ENCODE measurements at regions not wholly inside any gene's neighbourhood (a gene's known extent, or its start where the extent isn't known, plus 50 kb on each side); places are given as distances from the start of the nearest gene placed in this dataset.

- Mint-ChIP-seq H3K36me3 (ENCODE audit: low read depth) (no peaks in the 10 kb centered on the region), H3K27ac (ENCODE audit: unreplicated experiment) (no peak overlapping the region), H3K9me3 (ENCODE audit: low read depth) (peaks cover 3% of the 10 kb centered on the region), H3K27me3 (ENCODE audit: low read depth) (no peaks in the 10 kb centered on the region), H3K4me1 (ENCODE audit: low read depth) (no peaks in the 10 kb centered on the region), H3K4me3 (ENCODE audit: unreplicated experiment) (no peak overlapping the region)
- DNase-seq (ENCODE audit: low spot score), result no peak
- no peak for TF ChIP-seq CTCF (IDR thresholded peaks at IDR 0.05)
These were observed 225.9 kb upstream of the CASK start for GRCh38 chrX:42149281-42149680.

GRCh38 chrX:42143866-42144592, 220.7 kb upstream of the CASK start:
- H3K4me3 Mint-ChIP-seq (ENCODE audit: unreplicated experiment), result no peak overlapping the region
- H3K9me3 Mint-ChIP-seq (ENCODE audit: low read depth), result peaks cover 19% of the 10 kb centered on the region
- DNase-seq (ENCODE audit: low spot score), result no peak
- TF ChIP-seq CTCF (IDR thresholded peaks at IDR 0.05), result no peak
- peaks cover 3% of the 10 kb centered on the region for H3K36me3 Mint-ChIP-seq (ENCODE audit: low read depth)
- no peaks in the 10 kb centered on the region for H3K27me3 Mint-ChIP-seq (ENCODE audit: low read depth)
- H3K4me1 Mint-ChIP-seq (ENCODE audit: low read depth), result peaks cover 5% of the 10 kb centered on the region
- H3K27ac Mint-ChIP-seq (ENCODE audit: unreplicated experiment), result no peak overlapping the region

- no peak for DNase-seq (ENCODE audit: low spot score)
- Mint-ChIP-seq H3K9me3 (ENCODE audit: low read depth) (peaks cover 39% of the 10 kb centered on the region), H3K27me3 (ENCODE audit: low read depth) (no peaks in the 10 kb centered on the region), H3K4me1 (ENCODE audit: low read depth) (peaks cover 5% of the 10 kb centered on the region), H3K36me3 (ENCODE audit: low read depth) (peaks cover 5% of the 10 kb centered on the region), H3K4me3 (ENCODE audit: unreplicated experiment) (no peak overlapping the region), H3K27ac (ENCODE audit: unreplicated experiment) (no peak overlapping the region)
- no peak for TF ChIP-seq CTCF (IDR thresholded peaks at IDR 0.05)
These were observed 217.0 kb upstream of the CASK start for GRCh38 chrX:42140320-42140719.

- no peak overlapping the region for H3K4me3 Mint-ChIP-seq (ENCODE audit: unreplicated experiment)
- DNase-seq (ENCODE audit: low spot score), result no peak
- no peaks in the 10 kb centered on the region for H3K4me1 Mint-ChIP-seq (ENCODE audit: low read depth)
- no peak overlapping the region for H3K27ac Mint-ChIP-seq (ENCODE audit: unreplicated experiment)
- peaks cover 35% of the 10 kb centered on the region for H3K9me3 Mint-ChIP-seq (ENCODE audit: low read depth)
- no peaks in the 10 kb centered on the region for H3K27me3 Mint-ChIP-seq (ENCODE audit: low read depth)
- peaks cover 5% of the 10 kb centered on the region for H3K36me3 Mint-ChIP-seq (ENCODE audit: low read depth)
- TF ChIP-seq CTCF (IDR thresholded peaks at IDR 0.05), result no peak
These were observed 212.4 kb upstream of the CASK start for GRCh38 chrX:42135583-42136228.

GRCh38 chrX:42131856-42132255, 208.5 kb upstream of the CASK start:
- no peak overlapping the region for H3K4me3 Mint-ChIP-seq (ENCODE audit: unreplicated experiment)
- no peaks in the 10 kb centered on the region for H3K4me1 Mint-ChIP-seq (ENCODE audit: low read depth)
- H3K27me3 Mint-ChIP-seq (ENCODE audit: low read depth), result no peaks in the 10 kb centered on the region
- no peak for DNase-seq (ENCODE audit: low spot score)
- H3K9me3 Mint-ChIP-seq (ENCODE audit: low read depth), result peaks cover 21% of the 10 kb centered on the region
- peaks cover 2% of the 10 kb centered on the region for H3K36me3 Mint-ChIP-seq (ENCODE audit: low read depth)
- no peak for TF ChIP-seq CTCF (IDR thresholded peaks at IDR 0.05)
- no peak overlapping the region for H3K27ac Mint-ChIP-seq (ENCODE audit: unreplicated experiment)
